IPS-NIHi11 (cell line): ENCODE measurements at regions not wholly inside any gene's neighbourhood (a gene's known extent, or its start where the extent isn't known, plus 50 kb on each side); places are given as distances from the start of the nearest gene placed in this dataset.

Experiments
- DNase-seq: peaks from one replicate; pipeline ENCODE4 v3.0.0; 2012; ENCODE audit warnings: mixed read lengths, low spot score

DNA sequence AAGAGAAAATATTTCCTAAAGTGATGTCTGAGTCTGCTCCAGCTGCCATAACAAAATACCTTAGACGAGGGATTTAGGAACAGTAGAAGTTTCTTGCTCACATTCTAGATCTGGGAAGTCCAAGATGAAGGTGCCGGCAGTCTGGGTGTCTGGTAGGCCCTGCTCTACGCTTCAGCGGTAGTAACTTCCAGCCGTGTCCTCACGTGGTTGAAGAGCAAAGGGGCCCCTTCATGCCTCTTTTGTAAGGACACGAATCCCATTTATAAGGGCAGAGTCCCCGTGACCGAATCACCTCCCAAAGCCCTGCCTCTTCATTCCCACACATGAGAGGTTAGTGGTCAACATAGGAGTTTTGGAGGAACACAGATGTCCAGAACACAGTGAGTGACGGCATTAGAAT is 52.2 kb upstream of the INPP5A start:
- DNase-seq: no peak

DNA sequence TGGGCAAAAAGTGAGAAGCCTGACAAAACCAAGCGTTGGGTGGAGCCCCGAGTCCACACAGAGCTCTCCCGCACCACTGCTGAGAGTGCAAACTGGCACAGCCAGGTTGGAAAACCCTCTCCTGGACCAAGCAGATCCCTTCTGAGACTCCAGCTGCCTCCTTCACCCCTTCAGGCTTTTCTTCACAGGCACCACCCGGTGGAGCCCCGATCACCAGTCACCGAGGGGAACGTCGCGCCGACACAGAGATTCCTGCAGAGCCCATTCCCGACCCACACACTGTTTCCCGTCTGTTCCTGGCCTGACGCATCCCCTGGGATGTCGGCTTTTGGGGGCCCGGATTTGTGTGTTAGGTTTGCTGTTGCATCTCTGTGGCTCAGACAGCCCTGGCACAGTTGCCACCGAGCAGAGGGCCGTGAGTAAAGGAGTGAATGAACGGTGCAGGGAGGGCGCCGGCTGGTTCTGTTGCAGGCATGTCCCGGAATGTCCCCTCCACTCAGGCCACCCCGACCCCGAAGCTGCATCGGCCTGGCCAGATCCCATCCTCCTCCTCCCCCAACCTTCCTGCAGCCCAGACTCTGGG is 51.0 kb upstream of the INPP5A start:
- no peak for DNase-seq

DNA sequence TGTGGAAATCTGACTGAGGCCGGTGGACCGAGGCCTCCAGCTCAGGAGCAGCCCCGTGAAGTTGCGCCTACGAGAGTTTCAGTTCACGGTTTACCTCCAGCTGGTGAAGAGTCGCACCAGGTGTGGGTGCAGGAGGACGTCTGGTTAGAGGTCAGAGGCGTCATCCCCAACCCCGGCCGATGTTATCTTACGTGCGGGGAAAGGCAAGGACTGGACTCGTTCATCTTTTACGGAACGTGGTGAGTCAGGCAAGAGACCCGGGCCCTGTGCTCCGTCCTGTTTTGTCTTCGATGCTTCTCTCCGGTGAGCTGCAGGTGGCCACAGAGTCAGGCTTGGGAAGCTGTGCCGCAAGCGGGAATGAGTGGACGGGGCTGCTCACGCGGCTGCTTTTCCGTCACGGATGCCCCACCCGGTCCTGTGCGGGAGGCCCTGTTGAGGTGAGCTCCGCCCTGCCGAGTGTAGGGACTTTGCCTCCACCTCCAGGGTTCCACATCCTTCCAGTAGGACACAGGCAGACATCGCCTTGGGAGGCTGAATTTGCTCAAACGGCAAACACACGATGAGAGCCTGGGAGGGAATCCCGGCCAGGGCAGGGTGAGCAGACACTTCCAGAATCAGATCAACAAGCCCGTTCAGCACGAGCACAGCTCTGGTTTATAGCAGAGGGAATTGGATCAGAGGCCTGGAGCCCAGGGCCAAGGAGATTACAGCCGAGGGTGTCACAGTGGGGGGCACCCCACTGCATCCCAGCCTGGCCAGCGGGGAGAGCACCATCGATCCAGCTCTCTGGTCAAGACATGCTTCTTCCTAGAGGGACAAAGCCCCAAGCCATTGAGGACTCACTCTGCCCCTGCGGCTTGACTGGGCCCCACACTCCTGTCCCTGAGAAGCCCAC is 50.1 kb upstream of the INPP5A start:
- no peak for DNase-seq
